Testis (tissue), 2 donors: ENCODE measurements at regions not wholly inside any gene's neighbourhood (a gene's known extent, or its start where the extent isn't known, plus 50 kb on each side); places are given as distances from the start of the nearest gene placed in this dataset.
"Not testable (repeated sequence)": the region's sequence is repeated elsewhere in the genome, so short reads cannot be mapped to it uniquely, and the experiment has no call there.

Experiments
- CTCF ChIP-seq, 3 experiments: fragments of 450-650 bp in 2 of 3; fragments of 200-600 bp in 1 of 3; sonication (generic) in 1 of 3; IDR thresholded peaks; one replicate each; pipeline ENCODE4 v1.5.1; 2016 to 2019; ENCODE audit warnings: antibody characterized with exemption in 3 of 3, mild to moderate bottlenecking in 2 of 3, moderate library complexity in 1 of 3
- POLR2A ChIP-seq: fragments of 450-650 bp; IDR thresholded peaks from one replicate; pipeline ENCODE4 v1.6.1; 2017; ENCODE audit warnings: antibody characterized with exemption, mild to moderate bottlenecking, moderate library complexity

DNA sequence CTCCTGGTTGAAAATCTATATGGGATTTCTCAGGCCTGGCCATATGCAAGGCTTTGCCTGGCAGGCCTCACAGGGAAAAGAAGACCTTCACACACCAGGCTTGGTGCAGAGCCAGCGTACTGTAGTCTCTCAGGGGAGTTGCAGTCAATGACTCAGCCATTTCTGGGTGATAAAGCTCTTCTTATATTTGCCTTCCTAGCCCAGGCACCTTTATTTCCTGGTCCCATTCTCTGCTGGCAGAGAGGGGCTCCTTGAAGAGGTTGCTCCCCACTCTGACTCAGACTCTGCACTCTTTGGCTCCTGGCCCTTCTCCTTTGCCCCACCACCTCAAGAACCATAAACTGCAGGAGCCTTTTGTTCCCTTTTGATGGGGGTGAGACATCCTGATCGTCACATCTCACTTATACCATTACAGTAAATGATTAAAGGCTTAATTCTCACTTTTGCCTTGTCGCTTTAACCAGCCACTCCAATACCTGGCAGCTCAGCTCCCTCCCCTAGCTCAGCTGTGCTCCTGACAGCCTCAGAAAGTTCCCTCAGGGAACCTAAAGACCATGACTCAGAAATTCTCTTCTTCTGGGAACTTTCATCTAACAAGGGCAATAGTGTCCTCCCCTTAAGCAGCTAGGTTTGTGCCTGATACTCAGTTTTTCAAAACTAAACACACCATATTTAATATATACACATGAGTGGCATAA lies 174.0 kb downstream of the AVL9 start:
- not testable (repeated sequence) for TF ChIP-seq POLR2A; CTCF (IDR thresholded peaks at IDR 0.05)
